DND-41 (cell line): ENCODE measurements at regions not wholly inside any gene's neighbourhood (a gene's known extent, or its start where the extent isn't known, plus 50 kb on each side); places are given as distances from the start of the nearest gene placed in this dataset.

Experiments
- CTCF ChIP-seq: IDR thresholded peaks from 2 replicates; pipeline ENCODE4 v1.5.1; 2012; ENCODE audit warnings: borderline replicate concordance, low read length, moderate library complexity, mild to moderate bottlenecking; ENCODE audit not compliant: poor library complexity, severe bottlenecking; ENCODE audit errors: extremely low read depth
- EZH2 ChIP-seq: IDR thresholded peaks from 3 replicates; pipeline ENCODE4 v1.6.1; 2012; ENCODE audit warnings: borderline replicate concordance, low read depth, mild to moderate bottlenecking, moderate library complexity, low read length, inconsistent platforms; ENCODE audit not compliant: severe bottlenecking

- TF ChIP-seq CTCF (no peak), EZH2 (no peak)
These were observed 185.6 kb downstream of the ZBTB18 start for GRCh38 chr1:244236721-244237120.
